NB4 (cell line): ENCODE measurements at regions not wholly inside any gene's neighbourhood (a gene's known extent, or its start where the extent isn't known, plus 50 kb on each side); places are given as distances from the start of the nearest gene placed in this dataset.

Source experiments
- MYC ChIP-seq: IDR thresholded peaks from 2 replicates; pipeline ENCODE4 v1.6.1; 2011; ENCODE audit warnings: low read depth, low read length
- POLR2A ChIP-seq: IDR thresholded peaks from 2 replicates; pipeline ENCODE4 v1.6.1; 2011; ENCODE audit warnings: mild to moderate bottlenecking; ENCODE audit not compliant: insufficient read length; ENCODE audit errors: extremely low read depth
- TF ChIP-seq, protein P1 (sequence below): IDR thresholded peaks from one replicate; pipeline ENCODE4 v1.5.1; 2012; ENCODE audit warnings: low read depth, low read length
- TF ChIP-seq, protein P2 (sequence below): IDR thresholded peaks from 2 replicates; pipeline ENCODE4 v1.6.1; 2011; ENCODE audit warnings: low read depth, low read length

DNA sequence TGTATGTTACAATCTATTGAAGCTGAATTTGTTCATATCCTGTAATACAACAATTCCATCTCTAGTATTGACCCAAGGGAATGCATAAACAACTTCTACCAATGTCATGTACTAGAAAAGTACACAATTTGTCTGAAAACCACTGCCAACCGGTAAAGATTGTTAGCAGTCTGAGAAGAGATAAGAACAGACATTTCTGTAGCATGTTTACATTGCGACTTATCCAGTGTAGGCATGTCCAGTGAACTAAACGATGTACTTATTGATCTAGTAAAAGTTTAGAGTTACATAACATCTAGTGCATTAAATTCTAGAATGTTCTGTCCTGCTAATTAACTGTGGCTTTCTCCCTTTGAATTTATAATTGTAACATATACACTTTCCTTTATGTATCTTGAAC lies 425.9 kb downstream of the SLITRK6 start:
- TF ChIP-seq, protein P1, sequence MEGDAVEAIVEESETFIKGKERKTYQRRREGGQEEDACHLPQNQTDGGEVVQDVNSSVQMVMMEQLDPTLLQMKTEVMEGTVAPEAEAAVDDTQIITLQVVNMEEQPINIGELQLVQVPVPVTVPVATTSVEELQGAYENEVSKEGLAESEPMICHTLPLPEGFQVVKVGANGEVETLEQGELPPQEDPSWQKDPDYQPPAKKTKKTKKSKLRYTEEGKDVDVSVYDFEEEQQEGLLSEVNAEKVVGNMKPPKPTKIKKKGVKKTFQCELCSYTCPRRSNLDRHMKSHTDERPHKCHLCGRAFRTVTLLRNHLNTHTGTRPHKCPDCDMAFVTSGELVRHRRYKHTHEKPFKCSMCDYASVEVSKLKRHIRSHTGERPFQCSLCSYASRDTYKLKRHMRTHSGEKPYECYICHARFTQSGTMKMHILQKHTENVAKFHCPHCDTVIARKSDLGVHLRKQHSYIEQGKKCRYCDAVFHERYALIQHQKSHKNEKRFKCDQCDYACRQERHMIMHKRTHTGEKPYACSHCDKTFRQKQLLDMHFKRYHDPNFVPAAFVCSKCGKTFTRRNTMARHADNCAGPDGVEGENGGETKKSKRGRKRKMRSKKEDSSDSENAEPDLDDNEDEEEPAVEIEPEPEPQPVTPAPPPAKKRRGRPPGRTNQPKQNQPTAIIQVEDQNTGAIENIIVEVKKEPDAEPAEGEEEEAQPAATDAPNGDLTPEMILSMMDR, result no peak
- TF ChIP-seq POLR2A (no peak), MYC (no peak)
- TF ChIP-seq, protein P2, sequence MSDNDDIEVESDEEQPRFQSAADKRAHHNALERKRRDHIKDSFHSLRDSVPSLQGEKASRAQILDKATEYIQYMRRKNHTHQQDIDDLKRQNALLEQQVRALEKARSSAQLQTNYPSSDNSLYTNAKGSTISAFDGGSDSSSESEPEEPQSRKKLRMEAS, result no peak
